GM18861 (cell line): ENCODE measurements at regions not wholly inside any gene's neighbourhood (a gene's known extent, or its start where the extent isn't known, plus 50 kb on each side); places are given as distances from the start of the nearest gene placed in this dataset.
"Not testable (repeated sequence)": the region's sequence is repeated elsewhere in the genome, so short reads cannot be mapped to it uniquely, and the experiment has no call there.

Experiments
- ATAC-seq: cut with Tn5 transposase; IDR thresholded peaks from one replicate; pipeline ENCODE4 v1.9.1; 2021; ENCODE audit not compliant: unreplicated experiment

DNA sequence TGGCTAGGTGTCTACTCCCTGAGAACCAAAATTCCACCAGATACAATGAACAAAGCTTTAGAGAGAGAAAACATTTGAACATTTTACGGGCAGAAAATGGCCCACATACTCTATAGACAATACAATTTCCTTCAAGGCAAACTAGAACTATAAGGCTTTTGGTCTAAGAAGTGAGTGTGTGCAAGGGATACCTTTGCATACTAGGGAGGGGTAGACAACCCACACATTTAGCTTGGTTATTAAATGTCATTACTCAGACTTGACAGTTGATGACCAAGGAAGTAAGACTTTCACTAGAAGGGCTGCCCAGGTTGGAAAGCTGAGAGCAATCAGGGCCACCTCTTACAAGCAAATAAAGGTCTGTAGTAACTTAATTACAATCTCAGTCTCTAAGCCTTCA lies 64.0 kb upstream of the PLEKHM1 start:
- not testable (repeated sequence) for ATAC-seq

DNA sequence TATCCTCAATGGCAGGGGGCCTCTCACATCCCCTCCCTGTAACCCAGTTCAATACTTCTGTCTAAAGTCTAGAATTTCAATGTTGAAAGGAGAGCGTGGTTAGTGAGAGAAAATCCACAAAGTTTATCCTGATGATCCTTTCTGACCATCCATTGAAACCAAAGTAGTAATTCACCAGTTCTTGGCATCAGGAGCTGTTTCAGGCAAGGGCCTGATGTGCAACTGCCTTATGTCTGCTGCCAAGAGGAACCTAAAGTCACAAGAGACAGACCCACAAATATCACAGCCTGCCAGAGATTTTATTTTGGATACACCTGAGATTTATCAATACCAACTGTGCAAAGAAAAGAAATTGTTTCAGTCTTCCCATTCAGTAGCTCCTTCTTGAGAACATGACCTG lies 68.3 kb upstream of the PLEKHM1 start:
- ATAC-seq: not testable (repeated sequence)

DNA sequence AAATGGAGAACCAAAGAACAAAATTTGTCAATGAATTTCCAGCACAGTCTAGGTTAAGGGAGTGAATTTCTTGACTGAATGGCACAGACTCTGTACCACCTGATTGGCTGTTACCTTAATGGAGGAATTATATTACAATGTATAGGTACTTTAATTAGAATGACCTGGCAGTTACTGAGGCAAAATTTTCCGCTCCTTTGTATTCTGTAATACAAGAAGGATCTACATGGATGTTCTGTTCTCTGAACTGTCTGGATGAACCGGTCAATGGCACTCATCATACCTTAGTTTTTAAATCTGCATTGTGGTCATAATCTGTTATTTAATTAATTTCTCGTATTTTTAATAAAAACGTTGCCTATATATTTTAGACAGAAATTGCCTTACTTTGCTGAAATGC lies 72.3 kb upstream of the PLEKHM1 start:
- not testable (repeated sequence) for ATAC-seq

- not testable (repeated sequence) for ATAC-seq
Measured at GRCh38 chr17:45563283-45563682, 72.8 kb upstream of the PLEKHM1 start.

DNA sequence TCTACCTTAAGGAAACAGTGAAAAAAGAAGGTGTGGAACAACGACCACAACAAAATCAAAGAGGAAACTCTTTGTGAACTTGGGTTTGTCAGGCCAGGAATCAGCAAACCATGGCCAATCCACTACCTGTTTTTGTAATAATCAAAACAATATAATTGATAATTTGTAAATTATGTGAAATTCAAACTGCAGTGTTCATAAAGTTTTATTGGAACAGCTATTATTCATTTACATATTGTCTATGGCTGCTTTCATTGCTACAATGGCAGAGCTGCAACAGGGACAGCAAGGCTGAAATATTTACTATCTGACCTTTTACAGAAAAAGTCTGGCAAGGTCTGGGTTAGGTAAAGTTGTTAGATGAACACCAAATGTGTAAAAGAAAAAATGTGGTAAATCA lies 77.8 kb upstream of the PLEKHM1 start:
- ATAC-seq: not testable (repeated sequence)

DNA sequence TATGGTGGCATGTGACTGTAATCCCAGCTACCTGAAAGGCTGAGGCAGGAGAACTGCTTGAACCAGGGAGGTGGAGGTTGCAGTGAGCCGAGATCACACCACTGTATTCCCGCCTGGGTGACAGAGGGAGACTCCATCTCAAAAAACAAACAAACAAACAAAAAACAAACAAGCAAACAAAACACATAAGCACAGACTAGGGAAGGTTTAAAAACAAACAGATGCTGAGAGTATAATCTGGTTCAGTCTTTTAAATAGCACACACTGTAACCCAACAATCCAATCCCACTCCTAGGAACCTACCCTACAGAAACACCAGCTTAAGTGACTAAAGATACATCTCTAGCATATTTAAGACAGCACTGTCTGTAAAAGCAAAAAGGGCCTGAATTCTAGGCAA lies 82.8 kb upstream of the PLEKHM1 start:
- not testable (repeated sequence) for ATAC-seq

- no peak for ATAC-seq
Measured at GRCh38 chr17:45573924-45574770, 83.6 kb upstream of the PLEKHM1 start.

DNA sequence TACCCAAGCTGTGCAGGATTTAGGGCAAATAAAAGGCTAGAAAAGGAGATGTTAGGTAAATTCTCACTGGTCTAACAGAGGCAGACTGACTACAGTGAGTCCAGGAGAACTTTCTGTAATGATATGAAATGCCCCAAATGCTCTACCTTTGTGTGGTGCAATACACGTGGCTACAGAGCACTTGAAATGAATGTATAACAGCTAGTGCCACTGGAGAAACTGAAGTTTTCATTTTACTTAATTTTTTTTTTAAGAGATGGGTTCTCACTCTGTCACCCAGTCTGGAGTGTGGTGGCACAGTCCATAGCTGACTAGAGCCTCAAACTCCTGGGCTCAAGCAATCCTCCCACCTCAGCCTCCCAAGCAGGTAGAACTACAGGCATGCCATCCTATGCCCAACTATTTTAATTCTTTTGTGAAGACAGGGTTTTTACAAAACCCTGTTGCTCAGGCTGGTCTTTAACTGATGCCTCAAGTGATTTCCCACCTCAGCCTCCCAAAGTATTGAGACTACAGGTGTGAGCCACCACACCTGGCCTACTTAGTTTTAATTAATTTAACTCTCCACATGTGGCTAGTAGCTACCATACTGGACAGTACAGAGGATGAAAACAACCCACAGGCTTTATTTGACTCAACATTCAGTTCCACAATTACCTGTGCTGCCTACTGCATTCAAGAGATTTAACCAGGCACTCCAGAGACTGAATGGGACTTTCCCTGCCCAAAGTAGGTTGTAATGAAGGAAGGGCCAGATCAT lies 84.8 kb upstream of the PLEKHM1 start:
- no peak for ATAC-seq

GRCh38 chr17:45576527-45577307 lies 86.2 kb upstream of the PLEKHM1 start:
- ATAC-seq: not testable (repeated sequence)

DNA sequence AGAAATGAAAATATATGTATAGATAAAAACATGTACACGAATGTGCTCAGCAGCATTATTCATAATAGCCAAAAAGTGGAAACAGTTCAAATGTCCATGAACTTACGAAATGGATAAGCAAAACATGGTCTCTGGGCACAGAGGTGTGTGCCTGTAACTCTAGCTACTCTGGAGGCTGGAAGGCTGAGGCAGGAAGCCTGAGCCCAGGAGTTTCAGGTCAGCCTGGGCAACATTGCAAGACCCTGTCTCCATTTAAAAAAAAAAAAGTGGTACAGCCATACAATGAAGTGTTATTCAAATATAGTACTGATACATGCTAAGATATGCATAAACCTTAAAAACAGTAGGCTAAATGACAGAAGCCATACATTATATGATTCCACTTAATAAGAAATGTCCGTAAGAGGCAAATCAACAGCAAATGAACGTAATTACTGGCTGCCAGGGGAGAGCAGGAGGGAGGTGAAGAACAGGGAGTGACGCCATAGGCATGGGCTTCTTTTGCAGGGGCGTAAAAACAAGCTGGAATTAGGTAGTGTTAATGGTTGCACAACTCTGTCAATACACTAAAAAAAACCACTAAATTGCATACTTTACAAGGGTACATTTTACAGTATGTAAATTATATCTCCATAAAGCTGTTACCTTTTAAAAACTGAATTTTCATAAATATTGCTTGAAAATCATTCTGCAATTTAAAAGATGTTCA lies 87.2 kb upstream of the PLEKHM1 start:
- ATAC-seq: no peak

DNA sequence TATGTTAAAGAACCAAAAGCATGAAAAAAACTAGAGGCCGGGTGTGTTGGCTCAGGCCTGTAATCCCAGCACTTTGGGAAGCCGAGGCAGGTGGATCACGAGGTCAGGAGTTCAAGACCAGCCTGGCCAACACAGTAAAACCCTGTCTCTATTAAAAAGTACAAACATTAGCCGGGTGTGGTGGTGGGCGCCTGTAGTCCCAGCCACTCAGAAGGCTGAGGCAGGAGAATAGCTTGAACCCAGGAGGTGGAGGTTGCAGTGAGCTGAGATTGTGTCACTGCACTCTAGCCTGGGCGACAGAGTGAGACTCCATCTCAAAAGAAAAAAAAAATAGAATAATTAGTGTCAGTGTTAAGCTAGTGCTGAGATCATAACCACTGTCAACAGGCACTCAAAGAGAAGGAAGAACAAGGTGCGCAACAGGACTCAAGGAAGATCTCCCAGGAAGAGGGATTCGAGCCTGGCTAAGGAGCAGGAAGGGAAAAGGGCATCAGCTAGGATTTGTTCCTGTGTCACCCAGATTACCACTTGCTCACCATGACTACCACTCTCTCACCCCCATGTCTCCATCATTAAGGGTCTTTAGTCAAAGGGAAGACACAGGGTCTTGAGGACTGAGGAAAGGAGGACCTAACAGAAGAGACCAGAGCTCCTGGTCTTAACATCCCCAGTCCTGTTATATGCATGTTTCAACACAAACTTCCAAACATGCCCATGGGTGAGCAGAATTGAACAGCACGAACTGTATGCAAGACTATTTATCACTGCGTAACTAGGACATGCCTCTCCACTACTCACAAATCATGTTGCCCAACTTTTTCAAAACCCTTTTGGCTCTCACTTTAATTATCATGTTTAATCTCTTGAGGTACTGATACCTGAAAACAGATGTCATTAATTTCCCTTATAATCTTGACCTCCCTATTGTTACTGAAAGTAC lies 88.3 kb upstream of the PLEKHM1 start:
- no peak for ATAC-seq

- no peak for ATAC-seq
Measured at GRCh38 chr17:45579529-45580495, 89.3 kb upstream of the PLEKHM1 start.

GRCh38 chr17:45580924-45581323 lies 90.4 kb upstream of the PLEKHM1 start:
- no peak for ATAC-seq

- ATAC-seq: no peak
Measured at GRCh38 chr17:45581860-45582259, 91.3 kb upstream of the PLEKHM1 start.

DNA sequence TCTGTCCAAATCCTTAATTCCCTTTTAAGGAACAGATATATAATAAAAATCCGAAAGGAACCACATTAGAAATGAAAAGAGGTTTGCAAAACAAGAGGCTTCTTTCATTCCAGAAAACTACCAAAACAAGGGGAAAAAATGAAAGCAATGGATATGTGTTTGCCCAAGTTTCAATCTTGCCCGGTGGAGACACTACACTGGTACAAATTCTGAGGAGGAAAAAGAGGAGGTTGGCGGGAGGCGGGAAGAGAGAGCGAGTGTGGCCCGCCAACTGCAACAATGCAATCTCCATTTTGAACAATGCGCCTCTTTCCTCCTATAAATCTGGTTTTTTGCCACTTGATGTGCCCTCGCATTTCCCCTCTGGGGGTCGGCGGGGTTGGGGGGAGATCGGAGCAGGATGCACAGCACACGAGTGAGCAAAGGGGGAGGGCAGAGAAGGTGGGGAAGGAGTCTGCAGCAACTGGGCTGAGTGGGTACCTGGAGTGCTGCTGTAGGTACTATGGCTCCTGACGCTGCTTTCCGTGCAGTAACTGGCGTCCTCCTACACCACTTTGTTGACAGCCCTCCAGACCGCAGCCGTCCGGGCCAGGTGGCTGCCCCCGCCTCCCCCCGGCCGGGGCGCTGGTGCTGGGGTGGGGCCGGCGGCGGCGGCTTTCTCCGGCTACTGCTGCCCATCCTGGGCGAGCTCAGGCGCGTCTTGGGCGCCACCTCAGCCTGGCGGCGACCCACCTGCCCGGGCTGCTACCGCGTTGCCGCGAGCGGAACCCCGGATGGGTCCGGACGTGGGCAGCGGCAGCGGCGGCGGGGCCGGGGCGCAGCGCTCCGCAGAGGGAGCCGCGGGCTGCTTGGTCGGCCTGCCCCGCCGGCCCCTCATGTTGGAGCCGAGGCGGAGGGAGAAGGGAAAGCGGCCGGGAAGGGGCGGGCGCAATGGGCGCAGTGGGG lies 93.8 kb upstream of the PLEKHM1 start:
- peak; percentile 45 for ATAC-seq

DNA sequence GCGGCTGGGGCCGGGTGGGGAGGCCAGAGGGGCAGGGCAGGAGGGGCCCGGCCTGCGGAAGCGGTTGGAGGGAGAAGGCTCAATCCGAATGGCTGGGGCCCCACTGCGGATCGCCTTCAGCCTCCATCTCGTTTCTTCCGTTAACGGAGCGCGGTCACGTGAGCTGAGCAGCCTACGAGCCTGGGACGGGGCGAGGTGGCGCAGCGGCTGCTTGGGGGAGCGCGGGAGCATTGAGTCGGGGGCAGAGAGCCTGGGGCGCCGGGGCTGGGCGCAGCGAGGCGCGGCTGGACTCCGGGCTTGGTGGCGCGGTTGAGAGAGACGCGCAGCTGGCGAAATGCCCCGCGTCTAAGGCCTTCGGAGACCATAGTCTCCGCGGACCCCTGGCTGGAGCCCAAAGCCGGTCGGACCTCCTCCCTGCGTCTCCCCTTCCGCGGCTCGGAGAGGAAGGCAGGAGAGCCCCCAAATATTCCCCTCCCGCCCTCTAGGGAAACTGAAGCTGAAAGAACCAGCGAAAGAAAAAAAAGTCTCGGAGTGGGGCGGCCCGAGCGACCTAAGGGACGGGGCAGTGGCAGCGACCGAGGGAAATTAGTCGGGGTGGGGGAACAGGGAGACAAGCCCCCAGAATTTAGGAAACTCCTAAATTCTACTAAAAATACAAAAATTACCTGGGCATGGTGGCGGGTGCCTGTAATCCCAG lies 94.7 kb upstream of the PLEKHM1 start:
- peak; percentile 45 for ATAC-seq
